HFF-Myc (cell line): ENCODE measurements at regions not wholly inside any gene's neighbourhood (a gene's known extent, or its start where the extent isn't known, plus 50 kb on each side); places are given as distances from the start of the nearest gene placed in this dataset.

ENCODE experiments used
- DNase-seq: peaks from one replicate; pipeline ENCODE4 v3.0.0-alpha.2; 2011; ENCODE audit warnings: low read depth; ENCODE audit errors: extremely low read depth
- H3K4me3 ChIP-seq: replicated peaks from 2 replicates; pipeline ENCODE4 v1.5.1; 2011; ENCODE audit warnings: low read depth, mild to moderate bottlenecking, control low read depth, low read length
- CTCF ChIP-seq: IDR thresholded peaks from 2 replicates; pipeline ENCODE4 v1.5.1; 2012; ENCODE audit warnings: mild to moderate bottlenecking, low read depth, low read length, control low read depth; ENCODE audit errors: missing control alignments

- no peak for DNase-seq
- TF ChIP-seq CTCF = no peak
- H3K4me3 ChIP-seq = no peak overlapping the region
Measured at GRCh38 chr3:127053979-127054378, 71.1 kb downstream of the PLXNA1 start.

GRCh38 chr3:127056281-127056680 is 73.4 kb downstream of the PLXNA1 start:
- H3K4me3 ChIP-seq = no peak overlapping the region
- no peak for DNase-seq
- no peak for TF ChIP-seq CTCF

- DNase-seq = no peak
- H3K4me3 ChIP-seq = no peak overlapping the region
- TF ChIP-seq CTCF = no peak
Measured at GRCh38 chr3:127056976-127057375, 74.1 kb downstream of the PLXNA1 start.

GRCh38 chr3:127059072-127059471 is 76.2 kb downstream of the PLXNA1 start:
- H3K4me3 ChIP-seq = no peak overlapping the region
- TF ChIP-seq CTCF = no peak
- DNase-seq = no peak

GRCh38 chr3:127061641-127062040 is 78.7 kb downstream of the PLXNA1 start:
- no peak for DNase-seq
- H3K4me3 ChIP-seq = no peak overlapping the region
- TF ChIP-seq CTCF = no peak

GRCh38 chr3:127062926-127063325 is 80.0 kb downstream of the PLXNA1 start:
- no peak for DNase-seq
- no peak overlapping the region for H3K4me3 ChIP-seq
- TF ChIP-seq CTCF = no peak

- no peak overlapping the region for H3K4me3 ChIP-seq
- DNase-seq = no peak
- no peak for TF ChIP-seq CTCF
Measured at GRCh38 chr3:127063916-127064315, 81.0 kb downstream of the PLXNA1 start.
